ENCODE measurements at regions not wholly inside any gene's neighbourhood (a gene's known extent, or its start where the extent isn't known, plus 50 kb on each side); places are given as distances from the start of the nearest gene placed in this dataset.

GRCh38 chr11:26846227-26846626, 124.4 kb upstream of the SLC5A12 start:
- TF ChIP-seq POLR2AphosphoS5 (IDR thresholded peaks at IDR 0.05; ENCODE audit: low read depth, low read length): no peak
- TF ChIP-seq TCF7L2 (IDR thresholded peaks at IDR 0.05; ENCODE audit: low read depth, low read length): no peak
- Histone ChIP-seq H3K36me3 (ENCODE audit: control insufficient read depth, insufficient read depth, low read length) (no peaks in the 10 kb centered on the region), H3K27ac (ENCODE audit: low read length) (no peak overlapping the region), H3K9me3 (ENCODE audit: control insufficient read depth, insufficient read depth, low read depth, low read length) (no peaks in the 10 kb centered on the region), H3K4me3 (ENCODE audit: low read depth in 2 of 2, low read length in 2 of 2) (no peak overlapping the region), H3K4me1 (ENCODE audit: control insufficient read depth, insufficient read depth, low read length) (no peaks in the 10 kb centered on the region), H3K27me3 (ENCODE audit: control insufficient read depth, insufficient read depth, low read length) (no peaks in the 10 kb centered on the region)
- DNase-seq (ENCODE audit: low read depth, low spot score) (no peak), ATAC-seq (no peak)
- in situ Hi-C loops (cut with HindIII; ENCODE audit: low pct_unique_long_range_greater_than_20kb, low sequenced_read_pairs) (no loop called here), intact Hi-C loops (cut with micrococcal nuclease; ENCODE audit: unreplicated experiment) (no loop called here)
- BruUV-seq (replicated peaks): no TSS peak
- CTCF ChIA-PET: no interaction called here
- POLR2A ChIA-PET: no interaction called here

- in situ Hi-C loops (cut with HindIII; ENCODE audit: low pct_unique_long_range_greater_than_20kb, low sequenced_read_pairs) (no loop called here), intact Hi-C loops (cut with micrococcal nuclease; ENCODE audit: unreplicated experiment) (no loop called here)
- DNase-seq (ENCODE audit: low read depth, low spot score): no peak
- ChIA-PET CTCF (no interaction called here), POLR2A (no interaction called here)
- H3K4me3 ChIP-seq (ENCODE audit: low read depth in 2 of 2, low read length in 2 of 2): no peak overlapping the region
- no peaks in the 10 kb centered on the region for H3K36me3 ChIP-seq (ENCODE audit: control insufficient read depth, insufficient read depth, low read length)
- H3K9me3 ChIP-seq (ENCODE audit: control insufficient read depth, insufficient read depth, low read depth, low read length): no peaks in the 10 kb centered on the region
- no peak overlapping the region for H3K27ac ChIP-seq (ENCODE audit: low read length)
- H3K27me3 ChIP-seq (ENCODE audit: control insufficient read depth, insufficient read depth, low read length): no peaks in the 10 kb centered on the region
- BruUV-seq (replicated peaks): no TSS peak
- TF ChIP-seq POLR2AphosphoS5 (IDR thresholded peaks at IDR 0.05; ENCODE audit: low read depth, low read length) (no peak), TCF7L2 (IDR thresholded peaks at IDR 0.05; ENCODE audit: low read depth, low read length) (no peak), CTCF (IDR thresholded peaks at IDR 0.05) (no peak), SIN3A (IDR thresholded peaks at IDR 0.05; ENCODE audit: borderline replicate concordance, insufficient read depth, low read depth, low read length) (no peak)
- H3K4me1 ChIP-seq (ENCODE audit: control insufficient read depth, insufficient read depth, low read length): no peaks in the 10 kb centered on the region
- no peak for ATAC-seq
Measured at GRCh38 chr11:26847459-26847858, 125.6 kb upstream of the SLC5A12 start.

- Histone ChIP-seq H3K27ac (ENCODE audit: low read length) (no peak overlapping the region), H3K4me3 (ENCODE audit: low read depth in 2 of 2, low read length in 2 of 2) (no peak overlapping the region), H3K9me3 (ENCODE audit: control insufficient read depth, insufficient read depth, low read depth, low read length) (no peaks in the 10 kb centered on the region), H3K27me3 (ENCODE audit: control insufficient read depth, insufficient read depth, low read length) (no peaks in the 10 kb centered on the region), H3K4me1 (ENCODE audit: control insufficient read depth, insufficient read depth, low read length) (no peaks in the 10 kb centered on the region), H3K36me3 (ENCODE audit: control insufficient read depth, insufficient read depth, low read length) (no peaks in the 10 kb centered on the region)
- ChIA-PET POLR2A (no interaction called here), CTCF (no interaction called here)
- BruUV-seq (replicated peaks): no TSS peak
- in situ Hi-C loops (cut with HindIII; ENCODE audit: low pct_unique_long_range_greater_than_20kb, low sequenced_read_pairs) (no loop called here), intact Hi-C loops (cut with micrococcal nuclease; ENCODE audit: unreplicated experiment) (no loop called here)
- TF ChIP-seq TCF7L2 (IDR thresholded peaks at IDR 0.05; ENCODE audit: low read depth, low read length): no peak
- TF ChIP-seq SIN3A (IDR thresholded peaks at IDR 0.05; ENCODE audit: borderline replicate concordance, insufficient read depth, low read depth, low read length): no peak
- no peak for TF ChIP-seq CTCF (IDR thresholded peaks at IDR 0.05)
- TF ChIP-seq POLR2AphosphoS5 (IDR thresholded peaks at IDR 0.05; ENCODE audit: low read depth, low read length): no peak
- no peak for TF ChIP-seq REST (IDR thresholded peaks at IDR 0.05; ENCODE audit: insufficient read depth in 1 of 2, low read depth in 2 of 2, low read length in 1 of 2)
- DNase-seq (ENCODE audit: low read depth, low spot score): no peak
- ATAC-seq: no peak
Measured at GRCh38 chr11:26847977-26848376, 126.1 kb upstream of the SLC5A12 start.

Measured in Panc1 (cell line).